ENCODE measurements at regions not wholly inside any gene's neighbourhood (a gene's known extent, or its start where the extent isn't known, plus 50 kb on each side); places are given as distances from the start of the nearest gene placed in this dataset.

- no peak for DNase-seq
- H3K4me1 ChIP-seq = no peaks in the 10 kb centered on the region
- 75 to 83% methylated on average over 4 to 9 of the region's 9 CpGs for WGBS, 2 donors (ENCODE audit: low coverage in 1 of 2)
- peaks cover 16% of the 10 kb centered on the region for H3K27me3 ChIP-seq
- in situ Hi-C loops (cut with MboI; ENCODE audit: low pct_ligation_motif_present in 1 of 4, low pct_unique_long_range_greater_than_20kb in 1 of 4, low sequenced_read_pairs in 3 of 4) (no loop called here), intact Hi-C loops (cut with DNase I; ENCODE audit: low total_unique reads) (no loop called here)
- no peak overlapping the region for H3K4me3 ChIP-seq
- H3K9me3 ChIP-seq = no peaks in the 10 kb centered on the region
- TF ChIP-seq POLR2AphosphoS5 (IDR thresholded peaks at IDR 0.05) (no peak), EP300 (IDR thresholded peaks at IDR 0.05; ENCODE audit: low read depth) (no peak), CTCF (IDR thresholded peaks at IDR 0.05) (no peak), POLR2A (IDR thresholded peaks at IDR 0.05) (no peak)
- H3K36me3 ChIP-seq = no peaks in the 10 kb centered on the region
- H3K27ac ChIP-seq = no peak overlapping the region
Observed at GRCh38 chr7:142618655-142619351, 130.5 kb upstream of the PRSS1 start.

GRCh38 chr7:142616842-142617241 is 132.4 kb upstream of the PRSS1 start:
- WGBS, 2 donors (ENCODE audit: low coverage in 1 of 2) = 73 to 85% methylated on average over 2 of the region's 2 CpGs
- TF ChIP-seq EP300 (IDR thresholded peaks at IDR 0.05; ENCODE audit: low read depth) = no peak
- TF ChIP-seq POLR2AphosphoS5 (IDR thresholded peaks at IDR 0.05) = no peak
- no peak for TF ChIP-seq CTCF (IDR thresholded peaks at IDR 0.05)
- no peak for TF ChIP-seq POLR2A (IDR thresholded peaks at IDR 0.05)
- intact Hi-C loops (cut with DNase I; ENCODE audit: low total_unique reads) = no loop called here
- H3K27me3 ChIP-seq = peaks cover 16% of the 10 kb centered on the region
- in situ Hi-C loops (cut with MboI; ENCODE audit: low pct_ligation_motif_present in 1 of 4, low pct_unique_long_range_greater_than_20kb in 1 of 4, low sequenced_read_pairs in 3 of 4) = no loop called here
- H3K36me3 ChIP-seq = no peaks in the 10 kb centered on the region
- no peaks in the 10 kb centered on the region for H3K4me1 ChIP-seq
- H3K9me3 ChIP-seq = no peaks in the 10 kb centered on the region
- no peak overlapping the region for H3K4me3 ChIP-seq
- DNase-seq = no peak
- no peak overlapping the region for H3K27ac ChIP-seq

GRCh38 chr7:142616121-142616643 is 133.1 kb upstream of the PRSS1 start:
- H3K4me3 ChIP-seq = no peak overlapping the region
- intact Hi-C loops (cut with DNase I; ENCODE audit: low total_unique reads) (no loop called here), in situ Hi-C loops (cut with MboI; ENCODE audit: low pct_ligation_motif_present in 1 of 4, low pct_unique_long_range_greater_than_20kb in 1 of 4, low sequenced_read_pairs in 3 of 4) (no loop called here)
- H3K4me1 ChIP-seq = no peaks in the 10 kb centered on the region
- no peak overlapping the region for H3K27ac ChIP-seq
- 70% methylated on average over 11 of the region's 11 CpGs; no CpG with 5 or more reads in 1 of the 2 donors for WGBS, 2 donors (ENCODE audit: low coverage in 1 of 2)
- no peak for DNase-seq
- H3K27me3 ChIP-seq = peaks cover 16% of the 10 kb centered on the region
- H3K36me3 ChIP-seq = no peaks in the 10 kb centered on the region
- no peaks in the 10 kb centered on the region for H3K9me3 ChIP-seq
- TF ChIP-seq POLR2AphosphoS5 (IDR thresholded peaks at IDR 0.05) = no peak
- no peak for TF ChIP-seq CTCF (IDR thresholded peaks at IDR 0.05)
- TF ChIP-seq POLR2A (IDR thresholded peaks at IDR 0.05) = no peak
- TF ChIP-seq EP300 (IDR thresholded peaks at IDR 0.05; ENCODE audit: low read depth) = no peak

- TF ChIP-seq EP300 (IDR thresholded peaks at IDR 0.05; ENCODE audit: low read depth) (no peak), CTCF (IDR thresholded peaks at IDR 0.05) (no peak), POLR2AphosphoS5 (IDR thresholded peaks at IDR 0.05) (no peak), POLR2A (IDR thresholded peaks at IDR 0.05) (no peak)
- Histone ChIP-seq H3K27ac (no peak overlapping the region), H3K36me3 (no peaks in the 10 kb centered on the region), H3K9me3 (no peaks in the 10 kb centered on the region), H3K27me3 (peaks cover 16% of the 10 kb centered on the region), H3K4me3 (no peak overlapping the region), H3K4me1 (no peaks in the 10 kb centered on the region)
- intact Hi-C loops (cut with DNase I; ENCODE audit: low total_unique reads) (no loop called here), in situ Hi-C loops (cut with MboI; ENCODE audit: low pct_ligation_motif_present in 1 of 4, low pct_unique_long_range_greater_than_20kb in 1 of 4, low sequenced_read_pairs in 3 of 4) (no loop called here)
- 79% methylated on average over 4 to 5 of the region's 5 CpGs for WGBS, 2 donors (ENCODE audit: low coverage in 1 of 2)
- DNase-seq = no peak
Observed at GRCh38 chr7:142615508-142615907, 133.8 kb upstream of the PRSS1 start.
